AG04450 (cell line): ENCODE measurements at regions not wholly inside any gene's neighbourhood (a gene's known extent, or its start where the extent isn't known, plus 50 kb on each side); places are given as distances from the start of the nearest gene placed in this dataset.

Experiments used
- CTCF ChIA-PET: fragments of 300-600, 350-600 bp; formaldehyde crosslinking; extraction: SDS; loops from one replicate; lab custom pipeline; 2022; ENCODE audit warnings: antibody characterized with exemption, inconsistent platforms; lab: Charles Lee
- POLR2A ChIA-PET: fragments of 350-600 bp; formaldehyde crosslinking; extraction: SDS; loops from one replicate; lab custom pipeline; 2021; ENCODE audit warnings: antibody characterized with exemption, inconsistent platforms; lab: Yijun Ruan, JAX
- DNase-seq: peaks from one replicate; pipeline ENCODE4 v3.0.0-alpha.2; 2011; ENCODE audit warnings: low read depth, low spot score
- H3K27ac ChIP-seq: one replicate; pipeline ENCODE4 v1.5.1; 2012; ENCODE audit warnings: low read depth, low read length, control low read depth
- H3K27me3 ChIP-seq: one replicate; pipeline ENCODE4 v1.6.0; 2012; ENCODE audit warnings: low read length; ENCODE audit not compliant: control insufficient read depth, insufficient read depth
- H3K4me3 ChIP-seq: 2 replicates; pipeline ENCODE4 v1.5.1; 2011; ENCODE audit warnings: mild to moderate bottlenecking, low read depth, low read length, control low read depth
- H3K9me3 ChIP-seq: 2 replicates; pipeline ENCODE4 v1.5.1; 2012; ENCODE audit warnings: low read length; ENCODE audit not compliant: control insufficient read depth, insufficient read depth
- TF ChIP-seq, protein P1 (sequence below): IDR thresholded peaks from 2 replicates; pipeline ENCODE4 v1.5.1; 2011; ENCODE audit warnings: low read depth, low read length, control low read depth, inconsistent platforms

GRCh38 chr4:148955564-148956297 lies 513.5 kb upstream of the NR3C2 start:
- no peak overlapping the region for H3K27ac ChIP-seq
- H3K4me3 ChIP-seq: no peak overlapping the region
- CTCF ChIA-PET: no interaction called here
- no peaks in the 10 kb centered on the region for H3K9me3 ChIP-seq
- POLR2A ChIA-PET: no interaction called here
- no peaks in the 10 kb centered on the region for H3K27me3 ChIP-seq
- no peak for DNase-seq
- TF ChIP-seq, protein P1, sequence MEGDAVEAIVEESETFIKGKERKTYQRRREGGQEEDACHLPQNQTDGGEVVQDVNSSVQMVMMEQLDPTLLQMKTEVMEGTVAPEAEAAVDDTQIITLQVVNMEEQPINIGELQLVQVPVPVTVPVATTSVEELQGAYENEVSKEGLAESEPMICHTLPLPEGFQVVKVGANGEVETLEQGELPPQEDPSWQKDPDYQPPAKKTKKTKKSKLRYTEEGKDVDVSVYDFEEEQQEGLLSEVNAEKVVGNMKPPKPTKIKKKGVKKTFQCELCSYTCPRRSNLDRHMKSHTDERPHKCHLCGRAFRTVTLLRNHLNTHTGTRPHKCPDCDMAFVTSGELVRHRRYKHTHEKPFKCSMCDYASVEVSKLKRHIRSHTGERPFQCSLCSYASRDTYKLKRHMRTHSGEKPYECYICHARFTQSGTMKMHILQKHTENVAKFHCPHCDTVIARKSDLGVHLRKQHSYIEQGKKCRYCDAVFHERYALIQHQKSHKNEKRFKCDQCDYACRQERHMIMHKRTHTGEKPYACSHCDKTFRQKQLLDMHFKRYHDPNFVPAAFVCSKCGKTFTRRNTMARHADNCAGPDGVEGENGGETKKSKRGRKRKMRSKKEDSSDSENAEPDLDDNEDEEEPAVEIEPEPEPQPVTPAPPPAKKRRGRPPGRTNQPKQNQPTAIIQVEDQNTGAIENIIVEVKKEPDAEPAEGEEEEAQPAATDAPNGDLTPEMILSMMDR: no peak

- CTCF ChIA-PET: no interaction called here
- DNase-seq: no peak
- POLR2A ChIA-PET: no interaction called here
- Histone ChIP-seq H3K27ac (no peak overlapping the region), H3K4me3 (no peak overlapping the region), H3K9me3 (no peaks in the 10 kb centered on the region), H3K27me3 (no peaks in the 10 kb centered on the region)
- TF ChIP-seq, protein P1: no peak
Measured at GRCh38 chr4:148954011-148954749, 512.0 kb upstream of the NR3C2 start.

DNA sequence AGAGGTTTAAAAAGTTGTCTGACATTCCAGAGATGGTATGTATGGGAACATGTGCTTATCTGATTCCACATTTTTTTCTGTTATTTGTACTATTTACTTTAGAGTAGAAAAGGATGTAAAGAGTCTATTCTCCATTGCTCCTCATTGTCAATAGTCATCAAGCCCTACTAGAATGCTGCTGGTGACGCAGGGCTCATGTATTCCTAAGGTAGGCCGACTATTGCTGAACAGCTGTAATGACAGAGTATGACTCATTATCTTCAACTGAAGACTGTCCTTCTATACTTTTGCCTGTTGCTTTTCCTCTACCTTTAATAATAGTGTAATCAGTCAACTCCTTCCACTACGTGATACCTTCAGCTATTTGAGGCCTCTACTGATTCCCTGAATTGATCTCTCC lies 509.1 kb upstream of the NR3C2 start:
- POLR2A ChIA-PET: no interaction called here
- no peaks in the 10 kb centered on the region for H3K9me3 ChIP-seq
- no peaks in the 10 kb centered on the region for H3K27me3 ChIP-seq
- DNase-seq: no peak
- no peak overlapping the region for H3K27ac ChIP-seq
- H3K4me3 ChIP-seq: no peak overlapping the region
- CTCF ChIA-PET: no interaction called here
- TF ChIP-seq, protein P1: no peak

- TF ChIP-seq, protein P1: no peak
- Histone ChIP-seq H3K27ac (no peak overlapping the region), H3K4me3 (no peak overlapping the region), H3K9me3 (no peaks in the 10 kb centered on the region), H3K27me3 (no peaks in the 10 kb centered on the region)
- DNase-seq: no peak
- CTCF ChIA-PET: no interaction called here
- POLR2A ChIA-PET: no interaction called here
Measured at GRCh38 chr4:148946271-148946670, 504.1 kb upstream of the NR3C2 start.

- DNase-seq: no peak
- Histone ChIP-seq H3K27me3 (no peaks in the 10 kb centered on the region), H3K9me3 (no peaks in the 10 kb centered on the region), H3K27ac (no peak overlapping the region), H3K4me3 (no peak overlapping the region)
- POLR2A ChIA-PET: no interaction called here
- CTCF ChIA-PET: no interaction called here
- TF ChIP-seq, protein P1: no peak
Measured at GRCh38 chr4:148944839-148945219, 502.6 kb upstream of the NR3C2 start.
